ENCODE measurements at regions not wholly inside any gene's neighbourhood (a gene's known extent, or its start where the extent isn't known, plus 50 kb on each side); places are given as distances from the start of the nearest gene placed in this dataset.
A peak's percentile ranks its signal among the peaks of the same experiment; 100 is the strongest.

DNA sequence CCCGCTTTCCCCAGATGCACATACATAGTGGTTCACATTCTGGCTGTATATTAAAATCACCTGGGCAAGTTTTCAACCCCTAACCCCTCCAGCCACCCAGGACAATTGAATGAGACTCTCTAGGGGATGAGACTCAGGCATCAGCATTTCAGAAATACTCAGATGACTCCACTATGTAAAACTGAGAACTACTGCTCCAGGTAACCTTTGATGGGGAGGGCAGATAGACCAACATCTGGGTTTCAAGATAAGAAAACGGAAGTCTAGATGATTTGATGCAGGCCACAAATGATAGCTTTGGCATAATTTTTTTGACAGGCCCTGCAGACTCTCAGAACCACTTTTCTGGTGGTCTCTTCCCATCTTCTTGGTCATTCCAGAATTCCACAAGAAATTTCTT is 341.1 kb downstream of the EMP1 start:
- ChIA-PET POLR2A (interaction anchor here (1.9 kb wide), 1 partner anchor 13 kb away, joined by 5 read pairs; no protein-coding TSS in a partner anchor), CTCF (interaction anchor here (0.7 kb wide), 1 partner anchor 282 kb away, joined by 3 read pairs; no protein-coding TSS in a partner anchor), RAD21 (ENCODE audit: low non-redundant PET in 1 of 2, low total read pairs in 2 of 2, uncharacterized antibody in 2 of 2, unreplicated experiment in 2 of 2) (no interaction called here)
- TSS peak; percentile 40 for BruUV-seq (replicated peaks)
- ATAC-seq (no peak), DNase-seq (ENCODE audit: low read depth, low spot score) (no peak)
- H3K9me3 ChIP-seq (ENCODE audit: control insufficient read depth in 1 of 2, insufficient read depth in 1 of 2, low read depth in 1 of 2, low read length in 2 of 2): no peaks in the 10 kb centered on the region
- no peak overlapping the region for H2AFZ ChIP-seq (ENCODE audit: low read depth, low read length, poor library complexity, severe bottlenecking)
- no peak overlapping the region for H3K4me2 ChIP-seq (ENCODE audit: low read length)
- no peaks in the 10 kb centered on the region for H3K36me3 ChIP-seq (ENCODE audit: control insufficient read depth in 1 of 2, insufficient read depth in 2 of 2, low read length in 2 of 2)
- peak overlapping the region; percentile 72 for H3K27ac ChIP-seq (ENCODE audit: low read depth, low read length)
- intact Hi-C loops (cut with micrococcal nuclease): loop anchor here (5.0 kb wide), 1 partner anchor 175 kb away; no protein-coding TSS in a partner anchor
- H3K9me2 ChIP-seq (ENCODE audit: insufficient read depth): no peaks in the 10 kb centered on the region
- TF ChIP-seq, protein P1, sequence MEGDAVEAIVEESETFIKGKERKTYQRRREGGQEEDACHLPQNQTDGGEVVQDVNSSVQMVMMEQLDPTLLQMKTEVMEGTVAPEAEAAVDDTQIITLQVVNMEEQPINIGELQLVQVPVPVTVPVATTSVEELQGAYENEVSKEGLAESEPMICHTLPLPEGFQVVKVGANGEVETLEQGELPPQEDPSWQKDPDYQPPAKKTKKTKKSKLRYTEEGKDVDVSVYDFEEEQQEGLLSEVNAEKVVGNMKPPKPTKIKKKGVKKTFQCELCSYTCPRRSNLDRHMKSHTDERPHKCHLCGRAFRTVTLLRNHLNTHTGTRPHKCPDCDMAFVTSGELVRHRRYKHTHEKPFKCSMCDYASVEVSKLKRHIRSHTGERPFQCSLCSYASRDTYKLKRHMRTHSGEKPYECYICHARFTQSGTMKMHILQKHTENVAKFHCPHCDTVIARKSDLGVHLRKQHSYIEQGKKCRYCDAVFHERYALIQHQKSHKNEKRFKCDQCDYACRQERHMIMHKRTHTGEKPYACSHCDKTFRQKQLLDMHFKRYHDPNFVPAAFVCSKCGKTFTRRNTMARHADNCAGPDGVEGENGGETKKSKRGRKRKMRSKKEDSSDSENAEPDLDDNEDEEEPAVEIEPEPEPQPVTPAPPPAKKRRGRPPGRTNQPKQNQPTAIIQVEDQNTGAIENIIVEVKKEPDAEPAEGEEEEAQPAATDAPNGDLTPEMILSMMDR (IDR thresholded peaks at IDR 0.05 in 2 of 3, conservative IDR thresholded peaks at IDR 0.05 in 1 of 3; ENCODE audit: borderline replicate concordance in 1 of 3, insufficient read depth in 1 of 3, low read depth in 2 of 3, low read length in 2 of 3): no peak
- no peak for TF ChIP-seq SIN3A (IDR thresholded peaks at IDR 0.05; ENCODE audit: low read depth)
- TF ChIP-seq SP1 (IDR thresholded peaks at IDR 0.05; ENCODE audit: low read depth): no peak
- TF ChIP-seq ELF1 (IDR thresholded peaks at IDR 0.05; ENCODE audit: borderline replicate concordance, low read depth): no peak
- H3K79me2 ChIP-seq (ENCODE audit: insufficient read depth, low read length): no peaks in the 10 kb centered on the region
- H3K4me3 ChIP-seq (replicated peaks in 1 of 2; ENCODE audit: low read depth in 1 of 2, low read length in 2 of 2): no peak overlapping the region
- no peaks in the 10 kb centered on the region for H4K20me1 ChIP-seq (ENCODE audit: insufficient read depth)
- H3K27me3 ChIP-seq (ENCODE audit: insufficient read depth, low read length): no peaks in the 10 kb centered on the region
- no peak overlapping the region for H3K9ac ChIP-seq (ENCODE audit: low read length)
- peaks cover 34 to 39% of the 10 kb centered on the region in 2 experiments for H3K4me1 ChIP-seq (ENCODE audit: control insufficient read depth in 1 of 2, insufficient read depth in 2 of 2, low read length in 2 of 2)

DNA sequence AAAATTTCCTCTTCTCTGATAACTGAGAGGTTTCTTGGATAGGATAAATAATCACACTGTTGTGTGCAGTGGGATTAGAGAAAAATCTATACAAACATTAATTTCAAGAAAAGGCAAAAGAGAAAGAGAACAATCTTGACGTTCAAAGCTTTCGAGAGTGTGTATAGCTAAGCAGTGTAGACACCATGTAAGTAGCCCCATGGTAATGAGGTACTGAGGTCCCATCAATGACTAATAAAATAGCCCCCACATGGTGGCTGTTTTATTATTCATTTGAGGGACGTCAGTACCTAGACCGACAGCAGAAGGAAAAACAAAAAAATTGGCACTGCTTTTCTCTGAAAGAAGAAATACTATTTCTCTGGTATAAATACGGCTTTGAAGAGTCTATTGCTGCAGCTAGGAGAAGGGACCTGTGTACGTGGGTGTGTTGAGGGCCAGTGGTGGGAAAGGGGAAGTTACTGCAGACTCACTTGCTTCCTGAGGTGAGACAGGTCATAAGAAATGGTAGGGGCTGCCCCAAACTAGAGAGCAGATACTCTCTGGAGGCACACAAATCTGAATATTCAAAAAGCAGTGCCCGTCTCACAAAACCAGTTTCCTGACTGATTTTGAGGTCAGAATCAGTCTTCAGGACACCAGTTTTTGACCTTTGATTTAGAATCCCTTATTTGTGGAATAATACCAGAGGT is 339.8 kb downstream of the EMP1 start:
- Histone ChIP-seq H4K20me1 (ENCODE audit: insufficient read depth) (no peaks in the 10 kb centered on the region), H3K79me2 (ENCODE audit: insufficient read depth, low read length) (no peaks in the 10 kb centered on the region), H3K4me2 (ENCODE audit: low read length) (no peak overlapping the region), H2AFZ (ENCODE audit: low read depth, low read length, poor library complexity, severe bottlenecking) (no peak overlapping the region), H3K9ac (ENCODE audit: low read length) (no peak overlapping the region), H3K9me2 (ENCODE audit: insufficient read depth) (no peaks in the 10 kb centered on the region), H3K4me1 (ENCODE audit: control insufficient read depth in 1 of 2, insufficient read depth in 2 of 2, low read length in 2 of 2) (peaks cover 34 to 36% of the 10 kb centered on the region in 2 experiments), H3K9me3 (ENCODE audit: control insufficient read depth in 1 of 2, insufficient read depth in 1 of 2, low read depth in 1 of 2, low read length in 2 of 2) (no peaks in the 10 kb centered on the region), H3K27me3 (ENCODE audit: insufficient read depth, low read length) (no peaks in the 10 kb centered on the region), H3K36me3 (ENCODE audit: control insufficient read depth in 1 of 2, insufficient read depth in 2 of 2, low read length in 2 of 2) (no peaks in the 10 kb centered on the region), H3K27ac (ENCODE audit: low read depth, low read length) (no peak overlapping the region), H3K4me3 (replicated peaks in 1 of 2; ENCODE audit: low read depth in 1 of 2, low read length in 2 of 2) (no peak overlapping the region)
- no peak for DNase-seq (ENCODE audit: low read depth, low spot score)
- no peak for ATAC-seq
- ChIA-PET CTCF (interaction anchor here (0.6 to 3.4 kb wide), 5 partner anchors 9 to 446 kb away, joined by 3 to 51 read pairs (median 8); no protein-coding TSS in a partner anchor), POLR2A (no interaction called here), RAD21 (ENCODE audit: low non-redundant PET in 1 of 2, low total read pairs in 2 of 2, uncharacterized antibody in 2 of 2, unreplicated experiment in 2 of 2) (no interaction called here)
- BruUV-seq (replicated peaks): no TSS peak
- intact Hi-C loops (cut with micrococcal nuclease): loop anchor here (5.0 kb wide), 1 partner anchor 174 kb away; no protein-coding TSS in a partner anchor
- TF ChIP-seq, protein P2, sequence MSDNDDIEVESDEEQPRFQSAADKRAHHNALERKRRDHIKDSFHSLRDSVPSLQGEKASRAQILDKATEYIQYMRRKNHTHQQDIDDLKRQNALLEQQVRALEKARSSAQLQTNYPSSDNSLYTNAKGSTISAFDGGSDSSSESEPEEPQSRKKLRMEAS (IDR thresholded peaks at IDR 0.05): no peak
- TF ChIP-seq POLR2A (IDR thresholded peaks at IDR 0.05; ENCODE audit: borderline replicate concordance, extremely low read depth, insufficient read depth, insufficient read length): no peak
- TF ChIP-seq, protein P3, sequence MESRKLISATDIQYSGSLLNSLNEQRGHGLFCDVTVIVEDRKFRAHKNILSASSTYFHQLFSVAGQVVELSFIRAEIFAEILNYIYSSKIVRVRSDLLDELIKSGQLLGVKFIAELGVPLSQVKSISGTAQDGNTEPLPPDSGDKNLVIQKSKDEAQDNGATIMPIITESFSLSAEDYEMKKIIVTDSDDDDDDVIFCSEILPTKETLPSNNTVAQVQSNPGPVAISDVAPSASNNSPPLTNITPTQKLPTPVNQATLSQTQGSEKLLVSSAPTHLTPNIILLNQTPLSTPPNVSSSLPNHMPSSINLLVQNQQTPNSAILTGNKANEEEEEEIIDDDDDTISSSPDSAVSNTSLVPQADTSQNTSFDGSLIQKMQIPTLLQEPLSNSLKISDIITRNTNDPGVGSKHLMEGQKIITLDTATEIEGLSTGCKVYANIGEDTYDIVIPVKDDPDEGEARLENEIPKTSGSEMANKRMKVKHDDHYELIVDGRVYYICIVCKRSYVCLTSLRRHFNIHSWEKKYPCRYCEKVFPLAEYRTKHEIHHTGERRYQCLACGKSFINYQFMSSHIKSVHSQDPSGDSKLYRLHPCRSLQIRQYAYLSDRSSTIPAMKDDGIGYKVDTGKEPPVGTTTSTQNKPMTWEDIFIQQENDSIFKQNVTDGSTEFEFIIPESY (IDR thresholded peaks at IDR 0.05; ENCODE audit: extremely low read depth, insufficient replicate concordance, low read length): no peak
- no peak for TF ChIP-seq POLR2AphosphoS5 (IDR thresholded peaks at IDR 0.05; ENCODE audit: low read depth, low read length)
- no peak for TF ChIP-seq CEBPB (IDR thresholded peaks at IDR 0.05; ENCODE audit: low read depth)
- TF ChIP-seq EZH2 (IDR thresholded peaks at IDR 0.05): no peak
- TF ChIP-seq EGR1 (IDR thresholded peaks at IDR 0.05; ENCODE audit: low read depth): no peak
- TF ChIP-seq JUND (IDR thresholded peaks at IDR 0.05): no peak
- no peak for TF ChIP-seq SIN3A (IDR thresholded peaks at IDR 0.05; ENCODE audit: low read depth)
- no peak for TF ChIP-seq TCF7L2 (IDR thresholded peaks at IDR 0.05; ENCODE audit: borderline replicate concordance, extremely low read depth, insufficient read depth, insufficient read length)
- TF ChIP-seq EZH2phosphoT487 (IDR thresholded peaks at IDR 0.05; ENCODE audit: borderline replicate concordance): no peak
- TF ChIP-seq ELF1 (IDR thresholded peaks at IDR 0.05; ENCODE audit: borderline replicate concordance, low read depth): no peak
- TF ChIP-seq, protein P4, sequence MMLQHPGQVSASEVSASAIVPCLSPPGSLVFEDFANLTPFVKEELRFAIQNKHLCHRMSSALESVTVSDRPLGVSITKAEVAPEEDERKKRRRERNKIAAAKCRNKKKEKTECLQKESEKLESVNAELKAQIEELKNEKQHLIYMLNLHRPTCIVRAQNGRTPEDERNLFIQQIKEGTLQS (IDR thresholded peaks at IDR 0.05): no peak

All from HCT116 (cell line).